ENCODE measurements at regions not wholly inside any gene's neighbourhood (a gene's known extent, or its start where the extent isn't known, plus 50 kb on each side); places are given as distances from the start of the nearest gene placed in this dataset.

GRCh38 chr4:66339007-66339406 lies 668.7 kb upstream of the EPHA5 start:
- Histone ChIP-seq H3K27ac (replicated peaks) (no peak overlapping the region), H3K4me3 (replicated peaks; ENCODE audit: insufficient read depth, low read length) (no peak overlapping the region), H3K27me3 (ENCODE audit: insufficient read depth, poor library complexity, severe bottlenecking) (no peaks in the 10 kb centered on the region)
- DNase-seq (ENCODE audit: low read depth in 1 of 2, low spot score in 1 of 2), result no peak
- no peak for TF ChIP-seq POLR2AphosphoS5 (IDR thresholded peaks at IDR 0.05; ENCODE audit: low read depth)

DNA sequence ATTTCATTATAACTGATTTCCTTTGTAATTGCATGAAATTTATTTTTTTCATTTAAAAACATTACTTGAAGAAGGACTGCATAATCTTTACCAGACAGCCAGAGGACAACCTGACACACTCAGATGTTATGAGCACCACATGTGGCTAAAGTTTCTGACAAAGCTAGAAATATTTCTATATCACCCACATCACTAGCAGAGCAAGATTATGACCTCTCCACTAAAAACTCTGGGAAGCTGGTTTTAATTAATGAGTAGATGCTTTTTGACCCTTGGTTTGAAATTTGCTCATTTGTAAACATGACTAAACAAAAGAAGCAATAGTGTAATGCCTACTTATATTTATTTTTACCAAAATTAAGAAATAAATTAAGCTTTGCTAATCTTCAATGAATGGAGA lies 661.5 kb upstream of the EPHA5 start:
- no peak for DNase-seq (ENCODE audit: low read depth in 1 of 2, low spot score in 1 of 2)
- Histone ChIP-seq H3K4me3 (replicated peaks; ENCODE audit: insufficient read depth, low read length) (no peak overlapping the region), H3K27me3 (ENCODE audit: insufficient read depth, poor library complexity, severe bottlenecking) (no peaks in the 10 kb centered on the region), H3K27ac (replicated peaks) (no peak overlapping the region)
- TF ChIP-seq GABPA (IDR thresholded peaks at IDR 0.05; ENCODE audit: low read depth), result no peak
- TF ChIP-seq SPI1 (IDR thresholded peaks at IDR 0.05; ENCODE audit: borderline replicate concordance, low read depth), result no peak
- no peak for TF ChIP-seq POLR2AphosphoS5 (IDR thresholded peaks at IDR 0.05; ENCODE audit: low read depth)
- TF ChIP-seq, protein P1, sequence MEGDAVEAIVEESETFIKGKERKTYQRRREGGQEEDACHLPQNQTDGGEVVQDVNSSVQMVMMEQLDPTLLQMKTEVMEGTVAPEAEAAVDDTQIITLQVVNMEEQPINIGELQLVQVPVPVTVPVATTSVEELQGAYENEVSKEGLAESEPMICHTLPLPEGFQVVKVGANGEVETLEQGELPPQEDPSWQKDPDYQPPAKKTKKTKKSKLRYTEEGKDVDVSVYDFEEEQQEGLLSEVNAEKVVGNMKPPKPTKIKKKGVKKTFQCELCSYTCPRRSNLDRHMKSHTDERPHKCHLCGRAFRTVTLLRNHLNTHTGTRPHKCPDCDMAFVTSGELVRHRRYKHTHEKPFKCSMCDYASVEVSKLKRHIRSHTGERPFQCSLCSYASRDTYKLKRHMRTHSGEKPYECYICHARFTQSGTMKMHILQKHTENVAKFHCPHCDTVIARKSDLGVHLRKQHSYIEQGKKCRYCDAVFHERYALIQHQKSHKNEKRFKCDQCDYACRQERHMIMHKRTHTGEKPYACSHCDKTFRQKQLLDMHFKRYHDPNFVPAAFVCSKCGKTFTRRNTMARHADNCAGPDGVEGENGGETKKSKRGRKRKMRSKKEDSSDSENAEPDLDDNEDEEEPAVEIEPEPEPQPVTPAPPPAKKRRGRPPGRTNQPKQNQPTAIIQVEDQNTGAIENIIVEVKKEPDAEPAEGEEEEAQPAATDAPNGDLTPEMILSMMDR (IDR thresholded peaks at IDR 0.05; ENCODE audit: insufficient read depth, low read length), result no peak
- TF ChIP-seq REST (IDR thresholded peaks at IDR 0.05; ENCODE audit: insufficient replicate concordance, low read depth), result no peak

DNA sequence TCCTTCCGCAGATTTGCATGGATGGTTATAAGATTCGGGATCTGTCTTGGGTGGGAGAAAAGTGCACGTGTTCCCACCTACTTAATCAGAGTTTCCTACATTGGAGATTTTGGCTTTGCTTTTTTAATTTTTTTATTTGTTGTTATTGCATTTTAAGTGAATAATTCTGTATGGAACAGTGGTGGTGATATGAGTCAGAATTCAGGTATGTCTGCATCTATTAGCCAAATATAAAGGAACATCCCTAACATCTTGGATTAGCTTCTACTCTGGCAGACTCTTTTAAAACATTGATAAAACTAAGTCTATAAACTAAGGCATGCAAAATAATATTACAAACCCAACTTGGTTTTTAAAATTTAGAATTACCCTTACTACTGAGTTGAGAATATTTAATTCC lies 659.8 kb upstream of the EPHA5 start:
- H3K27ac ChIP-seq (replicated peaks), result no peak overlapping the region
- no peak for DNase-seq (ENCODE audit: low read depth in 1 of 2, low spot score in 1 of 2)
- H3K4me3 ChIP-seq (replicated peaks; ENCODE audit: insufficient read depth, low read length), result no peak overlapping the region
- no peaks in the 10 kb centered on the region for H3K27me3 ChIP-seq (ENCODE audit: insufficient read depth, poor library complexity, severe bottlenecking)
- TF ChIP-seq POLR2AphosphoS5 (IDR thresholded peaks at IDR 0.05; ENCODE audit: low read depth), result no peak
- no peak for TF ChIP-seq SPI1 (IDR thresholded peaks at IDR 0.05; ENCODE audit: borderline replicate concordance, low read depth)
- TF ChIP-seq REST (IDR thresholded peaks at IDR 0.05; ENCODE audit: insufficient replicate concordance, low read depth), result no peak
- TF ChIP-seq, protein P1 (IDR thresholded peaks at IDR 0.05; ENCODE audit: insufficient read depth, low read length), result no peak
- TF ChIP-seq GABPA (IDR thresholded peaks at IDR 0.05; ENCODE audit: low read depth), result no peak

- no peak for DNase-seq (ENCODE audit: low read depth in 1 of 2, low spot score in 1 of 2)
- no peak overlapping the region for H3K27ac ChIP-seq (replicated peaks)
- TF ChIP-seq GABPA (IDR thresholded peaks at IDR 0.05; ENCODE audit: low read depth), result no peak
- no peak for TF ChIP-seq POLR2AphosphoS5 (IDR thresholded peaks at IDR 0.05; ENCODE audit: low read depth)
- TF ChIP-seq, protein P1 (IDR thresholded peaks at IDR 0.05; ENCODE audit: insufficient read depth, low read length), result no peak
- no peak for TF ChIP-seq SPI1 (IDR thresholded peaks at IDR 0.05; ENCODE audit: borderline replicate concordance, low read depth)
- TF ChIP-seq REST (IDR thresholded peaks at IDR 0.05; ENCODE audit: insufficient replicate concordance, low read depth), result no peak
- H3K4me3 ChIP-seq (replicated peaks; ENCODE audit: insufficient read depth, low read length), result no peak overlapping the region
- no peaks in the 10 kb centered on the region for H3K27me3 ChIP-seq (ENCODE audit: insufficient read depth, poor library complexity, severe bottlenecking)
Measured at GRCh38 chr4:66328803-66329574, 658.7 kb upstream of the EPHA5 start.

All from HL-60 (cell line).